Fibroblast of the aortic adventitia (primary cell): ENCODE measurements at regions not wholly inside any gene's neighbourhood (a gene's known extent, or its start where the extent isn't known, plus 50 kb on each side); places are given as distances from the start of the nearest gene placed in this dataset.

ENCODE experiments used
- DNase-seq: peaks from one replicate; pipeline ENCODE4 v3.0.0-alpha.2; 2010; ENCODE audit warnings: low read depth
- H3K4me3 ChIP-seq: 2 replicates; pipeline ENCODE4 v1.5.1; 2011; ENCODE audit warnings: low read depth, mild to moderate bottlenecking, control low read depth, low read length, moderate library complexity
- CTCF ChIP-seq: IDR thresholded peaks from 2 replicates; pipeline ENCODE4 v1.5.1; 2011; ENCODE audit warnings: mild to moderate bottlenecking, low read length, control low read depth, inconsistent platforms; ENCODE audit not compliant: insufficient read depth

DNA sequence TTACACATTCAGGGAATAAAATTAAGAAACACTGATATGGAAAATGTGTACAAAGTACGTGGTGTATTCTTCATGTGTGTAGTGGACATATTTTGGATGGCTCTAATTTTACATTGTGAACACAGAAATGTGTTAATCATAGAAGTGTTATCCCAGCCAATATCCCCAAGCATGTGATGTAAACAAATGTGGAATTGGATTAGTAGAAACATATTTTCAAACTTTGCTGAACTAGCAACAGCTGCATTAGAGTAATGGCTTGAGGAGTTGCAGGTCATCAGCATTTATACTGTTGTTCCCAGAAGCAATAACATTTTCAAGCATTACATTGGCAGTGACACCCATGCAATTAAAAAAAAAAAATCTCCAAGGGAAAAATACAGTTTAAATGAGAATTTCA, 600.6 kb downstream of the SLITRK1 start:
- DNase-seq: no peak
- no peak for TF ChIP-seq CTCF
- H3K4me3 ChIP-seq: no peak overlapping the region

- H3K4me3 ChIP-seq: no peak overlapping the region
- no peak for DNase-seq
- no peak for TF ChIP-seq CTCF
Observed at GRCh38 chr13:83274679-83275078, 607.6 kb downstream of the SLITRK1 start.

GRCh38 chr13:83272652-83273240, 609.5 kb downstream of the SLITRK1 start:
- no peak for TF ChIP-seq CTCF
- no peak overlapping the region for H3K4me3 ChIP-seq
- peak; percentile 3 for DNase-seq

GRCh38 chr13:83272076-83272475, 610.2 kb downstream of the SLITRK1 start:
- H3K4me3 ChIP-seq: no peak overlapping the region
- no peak for TF ChIP-seq CTCF
- peak; percentile 20 for DNase-seq

DNA sequence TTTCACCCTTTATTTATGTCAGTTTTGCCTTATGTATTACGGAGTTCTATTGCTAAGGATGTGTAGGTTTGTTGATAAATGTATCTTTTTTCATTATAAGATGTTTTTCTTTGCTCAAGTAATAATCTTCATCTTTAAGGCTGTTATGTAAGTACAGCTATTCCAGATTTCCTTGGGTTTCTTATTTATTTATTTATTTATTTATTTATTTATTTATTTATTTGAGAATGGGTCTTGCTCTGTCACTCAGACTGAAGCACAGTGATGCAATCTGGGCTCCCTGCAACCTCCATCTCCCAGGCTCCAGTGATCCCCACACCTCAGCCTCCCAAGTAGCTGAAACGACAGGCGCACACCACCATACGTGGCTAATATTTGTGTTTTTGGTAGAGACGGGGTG, 617.0 kb downstream of the SLITRK1 start:
- TF ChIP-seq CTCF: no peak
- DNase-seq: no peak
- H3K4me3 ChIP-seq: no peak overlapping the region

GRCh38 chr13:83248751-83249150, 633.5 kb downstream of the SLITRK1 start:
- no peak for TF ChIP-seq CTCF
- DNase-seq: peak; percentile 13
- H3K4me3 ChIP-seq: no peak overlapping the region

GRCh38 chr13:83232626-83233025, 649.6 kb downstream of the SLITRK1 start:
- no peak for DNase-seq
- no peak for TF ChIP-seq CTCF
- H3K4me3 ChIP-seq: no peak overlapping the region
